Activated CD4-positive, alpha-beta T cell treated with anti-CD3 and anti-CD28 coated beads, Interleukin-2, amount 10 ng/mL, durations not matched to agents 7 days and 5 days (primary cell): ENCODE measurements at regions not wholly inside any gene's neighbourhood (a gene's known extent, or its start where the extent isn't known, plus 50 kb on each side); places are given as distances from the start of the nearest gene placed in this dataset.

Experiments used
- CTCF ChIA-PET: fragments of 350-600 bp; sonication (Branson Sonifier 250); formaldehyde crosslinking; loops from one replicate; lab custom pipeline; 2021; ENCODE audit warnings: antibody characterized with exemption; lab: Charles Lee
- POLR2A ChIA-PET: fragments of 350-600 bp; sonication (Branson Sonifier 250); formaldehyde crosslinking; loops from one replicate; lab custom pipeline; 2021; ENCODE audit warnings: antibody characterized with exemption; lab: Charles Lee
- DNase-seq: peaks from one replicate; pipeline ENCODE4 v3.0.0-alpha.2; 2020
- H3K27ac Mint-ChIP-seq: one replicate; pipeline ENCODE4 v1.8.0; 2021; ENCODE audit warnings: mild to moderate bottlenecking, moderate library complexity, mixed read lengths
- H3K27me3 Mint-ChIP-seq: one replicate; pipeline ENCODE4 v1.8.0; 2021; ENCODE audit warnings: mixed read lengths
- H3K36me3 Mint-ChIP-seq: one replicate; pipeline ENCODE4 v1.8.0; 2021; ENCODE audit warnings: low read depth, mixed read lengths
- H3K4me1 Mint-ChIP-seq: one replicate; pipeline ENCODE4 v1.8.0; 2021; ENCODE audit warnings: mixed read lengths
- H3K4me3 Mint-ChIP-seq: one replicate; pipeline ENCODE4 v1.8.0; 2021; ENCODE audit warnings: mild to moderate bottlenecking, moderate library complexity, mixed read lengths
- H3K9me3 Mint-ChIP-seq: one replicate; pipeline ENCODE4 v1.8.0; 2021; ENCODE audit warnings: mixed read lengths

GRCh38 chr2:240225131-240225530, 84.7 kb upstream of the OTOS start:
- no peaks in the 10 kb centered on the region for H3K4me1 Mint-ChIP-seq
- no peaks in the 10 kb centered on the region for H3K36me3 Mint-ChIP-seq
- CTCF ChIA-PET: interaction anchor here (0.6 kb wide), 1 partner anchor 1697 kb away, joined by 3 read pairs; no protein-coding TSS in a partner anchor
- peaks cover 16% of the 10 kb centered on the region for H3K9me3 Mint-ChIP-seq
- peaks cover 12% of the 10 kb centered on the region for H3K27me3 Mint-ChIP-seq
- no peak overlapping the region for H3K27ac Mint-ChIP-seq
- DNase-seq: no peak
- POLR2A ChIA-PET: no interaction called here
- H3K4me3 Mint-ChIP-seq: no peak overlapping the region

GRCh38 chr2:240225660-240226475, 85.4 kb upstream of the OTOS start:
- ChIA-PET CTCF (interaction anchor here (0.6 to 1.2 kb wide), 2 partner anchors 10 to 1698 kb away, joined by 3 read pairs; no protein-coding TSS in a partner anchor), POLR2A (no interaction called here)
- H3K27ac Mint-ChIP-seq: no peak overlapping the region
- no peak overlapping the region for H3K4me3 Mint-ChIP-seq
- peaks cover 10% of the 10 kb centered on the region for H3K27me3 Mint-ChIP-seq
- H3K36me3 Mint-ChIP-seq: no peaks in the 10 kb centered on the region
- no peak for DNase-seq
- H3K9me3 Mint-ChIP-seq: peaks cover 17% of the 10 kb centered on the region
- H3K4me1 Mint-ChIP-seq: no peaks in the 10 kb centered on the region

- no peak for DNase-seq
- H3K4me1 Mint-ChIP-seq: no peaks in the 10 kb centered on the region
- no peaks in the 10 kb centered on the region for H3K36me3 Mint-ChIP-seq
- ChIA-PET CTCF (interaction anchor here (1.2 kb wide), 1 partner anchor 9 kb away, joined by 3 read pairs; no protein-coding TSS in a partner anchor), POLR2A (no interaction called here)
- H3K9me3 Mint-ChIP-seq: peaks cover 17% of the 10 kb centered on the region
- H3K4me3 Mint-ChIP-seq: no peak overlapping the region
- peaks cover 10% of the 10 kb centered on the region for H3K27me3 Mint-ChIP-seq
- H3K27ac Mint-ChIP-seq: no peak overlapping the region
These were observed 86.4 kb upstream of the OTOS start for GRCh38 chr2:240226672-240227537.

- Mint-ChIP-seq H3K4me1 (no peaks in the 10 kb centered on the region), H3K36me3 (no peaks in the 10 kb centered on the region), H3K27me3 (peaks cover 4% of the 10 kb centered on the region), H3K27ac (no peak overlapping the region), H3K4me3 (no peak overlapping the region), H3K9me3 (peaks cover 17% of the 10 kb centered on the region)
- no peak for DNase-seq
- CTCF ChIA-PET: interaction anchor here (1.4 kb wide), 1 partner anchor 9 kb away, joined by 3 read pairs; no protein-coding TSS in a partner anchor
- POLR2A ChIA-PET: no interaction called here
These were observed 87.3 kb upstream of the OTOS start for GRCh38 chr2:240227538-240228428.

GRCh38 chr2:240229005-240229404, 88.5 kb upstream of the OTOS start:
- no peaks in the 10 kb centered on the region for H3K36me3 Mint-ChIP-seq
- ChIA-PET CTCF (no interaction called here), POLR2A (no interaction called here)
- H3K27ac Mint-ChIP-seq: no peak overlapping the region
- no peaks in the 10 kb centered on the region for H3K27me3 Mint-ChIP-seq
- H3K4me3 Mint-ChIP-seq: no peak overlapping the region
- peaks cover 17% of the 10 kb centered on the region for H3K9me3 Mint-ChIP-seq
- DNase-seq: no peak
- H3K4me1 Mint-ChIP-seq: no peaks in the 10 kb centered on the region

GRCh38 chr2:240229603-240230235, 89.3 kb upstream of the OTOS start:
- no peak for DNase-seq
- H3K4me3 Mint-ChIP-seq: no peak overlapping the region
- peaks cover 17% of the 10 kb centered on the region for H3K9me3 Mint-ChIP-seq
- H3K27ac Mint-ChIP-seq: no peak overlapping the region
- no peaks in the 10 kb centered on the region for H3K4me1 Mint-ChIP-seq
- ChIA-PET POLR2A (no interaction called here), CTCF (no interaction called here)
- no peaks in the 10 kb centered on the region for H3K27me3 Mint-ChIP-seq
- no peaks in the 10 kb centered on the region for H3K36me3 Mint-ChIP-seq

GRCh38 chr2:240230291-240230931, 90.0 kb upstream of the OTOS start:
- no peaks in the 10 kb centered on the region for H3K36me3 Mint-ChIP-seq
- POLR2A ChIA-PET: no interaction called here
- H3K9me3 Mint-ChIP-seq: peaks cover 17% of the 10 kb centered on the region
- H3K4me3 Mint-ChIP-seq: no peak overlapping the region
- peak overlapping the region; percentile 20 for H3K27ac Mint-ChIP-seq
- CTCF ChIA-PET: no interaction called here
- H3K4me1 Mint-ChIP-seq: no peaks in the 10 kb centered on the region
- DNase-seq: no peak
- no peaks in the 10 kb centered on the region for H3K27me3 Mint-ChIP-seq

- DNase-seq: no peak
- Mint-ChIP-seq H3K27me3 (no peaks in the 10 kb centered on the region), H3K9me3 (peaks cover 17% of the 10 kb centered on the region), H3K27ac (no peak overlapping the region), H3K4me1 (no peaks in the 10 kb centered on the region), H3K36me3 (no peaks in the 10 kb centered on the region), H3K4me3 (no peak overlapping the region)
- ChIA-PET CTCF (interaction anchor here (1.6 to 2.7 kb wide), 2 partner anchors 27 to 205 kb away, joined by 4 to 9 read pairs; no protein-coding TSS in a partner anchor), POLR2A (no interaction called here)
These were observed 91.4 kb upstream of the OTOS start for GRCh38 chr2:240231838-240232244.

- ChIA-PET CTCF (interaction anchor here (0.6 to 2.7 kb wide), 5 partner anchors 27 to 1259 kb away, joined by 4 to 9 read pairs (median 5); no protein-coding TSS in a partner anchor), POLR2A (no interaction called here)
- Mint-ChIP-seq H3K4me1 (no peaks in the 10 kb centered on the region), H3K4me3 (no peak overlapping the region), H3K9me3 (peaks cover 17% of the 10 kb centered on the region), H3K36me3 (no peaks in the 10 kb centered on the region), H3K27me3 (no peaks in the 10 kb centered on the region), H3K27ac (no peak overlapping the region)
- no peak for DNase-seq
These were observed 91.9 kb upstream of the OTOS start for GRCh38 chr2:240232264-240232915.

GRCh38 chr2:240232961-240233884, 92.8 kb upstream of the OTOS start:
- Mint-ChIP-seq H3K27me3 (no peaks in the 10 kb centered on the region), H3K9me3 (peaks cover 17% of the 10 kb centered on the region), H3K4me1 (no peaks in the 10 kb centered on the region), H3K4me3 (no peak overlapping the region), H3K36me3 (no peaks in the 10 kb centered on the region), H3K27ac (no peak overlapping the region)
- POLR2A ChIA-PET: no interaction called here
- CTCF ChIA-PET: interaction anchor here (0.5 to 2.7 kb wide), 9 partner anchors 25 to 1258 kb away, joined by 3 to 9 read pairs (median 4); no protein-coding TSS in a partner anchor
- peak; percentile 66 for DNase-seq
